Fibroblast of pulmonary artery (primary cell): ENCODE measurements at regions not wholly inside any gene's neighbourhood (a gene's known extent, or its start where the extent isn't known, plus 50 kb on each side); places are given as distances from the start of the nearest gene placed in this dataset.

Experiments
- DNase-seq: peaks from one replicate; pipeline ENCODE4 v3.0.0-alpha.2; 2010; ENCODE audit warnings: low read depth
- H3K4me3 ChIP-seq: replicated peaks from 2 replicates; pipeline ENCODE4 v1.5.1; 2011; ENCODE audit warnings: low read depth, mild to moderate bottlenecking, control low read depth, low read length, moderate library complexity
- TF ChIP-seq, protein P1 (sequence below): IDR thresholded peaks from 2 replicates; pipeline ENCODE4 v1.5.1; 2011; ENCODE audit warnings: mild to moderate bottlenecking, control low read depth, low read length, inconsistent platforms; ENCODE audit errors: missing control alignments

- DNase-seq = no peak
- no peak overlapping the region for H3K4me3 ChIP-seq
- TF ChIP-seq, protein P1, sequence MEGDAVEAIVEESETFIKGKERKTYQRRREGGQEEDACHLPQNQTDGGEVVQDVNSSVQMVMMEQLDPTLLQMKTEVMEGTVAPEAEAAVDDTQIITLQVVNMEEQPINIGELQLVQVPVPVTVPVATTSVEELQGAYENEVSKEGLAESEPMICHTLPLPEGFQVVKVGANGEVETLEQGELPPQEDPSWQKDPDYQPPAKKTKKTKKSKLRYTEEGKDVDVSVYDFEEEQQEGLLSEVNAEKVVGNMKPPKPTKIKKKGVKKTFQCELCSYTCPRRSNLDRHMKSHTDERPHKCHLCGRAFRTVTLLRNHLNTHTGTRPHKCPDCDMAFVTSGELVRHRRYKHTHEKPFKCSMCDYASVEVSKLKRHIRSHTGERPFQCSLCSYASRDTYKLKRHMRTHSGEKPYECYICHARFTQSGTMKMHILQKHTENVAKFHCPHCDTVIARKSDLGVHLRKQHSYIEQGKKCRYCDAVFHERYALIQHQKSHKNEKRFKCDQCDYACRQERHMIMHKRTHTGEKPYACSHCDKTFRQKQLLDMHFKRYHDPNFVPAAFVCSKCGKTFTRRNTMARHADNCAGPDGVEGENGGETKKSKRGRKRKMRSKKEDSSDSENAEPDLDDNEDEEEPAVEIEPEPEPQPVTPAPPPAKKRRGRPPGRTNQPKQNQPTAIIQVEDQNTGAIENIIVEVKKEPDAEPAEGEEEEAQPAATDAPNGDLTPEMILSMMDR = no peak
Measured at GRCh38 chr21:43354026-43354420, 72.9 kb downstream of the SIK1 start.

DNA sequence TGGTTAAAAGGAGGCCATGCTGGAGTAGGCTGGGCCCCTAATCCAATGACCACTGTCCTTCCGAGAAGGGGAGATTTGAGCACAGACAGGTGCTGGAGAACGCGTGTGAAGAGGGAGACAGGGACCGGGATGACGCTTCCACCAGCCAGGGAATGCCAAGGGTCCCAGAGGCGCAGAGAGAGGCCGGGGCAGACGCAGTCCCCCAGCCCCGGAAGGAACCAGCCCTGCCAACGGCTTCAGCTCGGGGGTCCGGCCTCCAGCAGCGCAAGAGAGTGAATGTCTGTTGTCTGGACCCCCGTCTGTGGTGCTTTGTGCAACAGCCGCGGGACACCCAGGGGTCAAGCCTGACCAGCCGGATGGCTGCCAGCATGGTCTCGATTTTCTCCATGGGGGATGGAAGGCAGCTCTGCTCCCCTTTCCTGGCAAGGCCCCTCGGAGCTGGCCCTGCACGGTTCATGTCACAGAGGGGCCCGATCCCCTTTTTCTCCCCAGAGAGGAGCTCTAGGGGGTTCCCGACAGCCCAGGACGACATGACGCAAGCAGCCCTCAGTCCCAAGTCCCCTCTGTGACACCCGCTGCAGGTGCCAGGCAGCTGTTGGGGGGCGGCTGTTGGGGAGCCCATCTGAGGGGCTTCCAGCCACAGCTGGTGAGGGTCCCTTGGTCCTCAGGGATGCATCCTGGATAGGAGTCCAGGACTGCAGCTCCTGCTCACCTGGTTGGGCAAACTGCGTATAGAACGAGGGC, 73.5 kb downstream of the SIK1 start:
- TF ChIP-seq, protein P1 = no peak
- DNase-seq = no peak
- no peak overlapping the region for H3K4me3 ChIP-seq

DNA sequence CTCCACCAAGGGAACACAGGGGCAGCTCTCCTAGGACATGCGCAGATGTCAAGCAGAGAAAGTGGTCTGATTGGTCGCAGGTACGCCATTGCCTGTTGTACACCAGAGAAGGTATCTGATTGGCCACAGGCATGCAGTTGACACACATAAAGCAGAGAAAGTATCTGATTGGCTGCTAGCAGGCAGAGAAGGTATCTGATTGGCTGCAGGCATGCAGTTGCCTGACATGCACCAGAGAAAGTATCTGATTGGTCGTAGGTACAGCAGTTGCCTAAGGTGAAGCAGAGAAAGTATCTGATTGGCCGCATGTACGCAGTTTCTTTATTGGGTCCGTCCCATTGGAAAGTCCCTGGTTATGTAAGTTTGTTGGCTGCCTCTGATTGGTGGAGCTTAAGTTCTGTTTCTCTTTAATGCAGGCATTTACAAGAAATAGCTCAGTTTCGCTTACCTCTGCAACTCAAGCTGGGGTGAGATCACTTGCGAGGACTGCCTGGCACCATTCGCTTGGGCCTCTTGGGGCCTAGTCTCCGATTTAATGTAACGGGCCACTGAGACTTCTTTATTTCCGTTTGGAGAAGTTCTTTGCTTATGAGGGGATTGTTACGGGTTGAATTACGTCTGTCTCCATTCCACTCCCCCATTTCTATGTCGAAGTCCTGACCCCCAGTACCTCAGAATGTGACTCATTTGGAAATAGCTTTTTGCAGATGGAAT, 74.2 kb downstream of the SIK1 start:
- TF ChIP-seq, protein P1 = no peak
- no peak overlapping the region for H3K4me3 ChIP-seq
- peak; percentile 39 for DNase-seq

DNA sequence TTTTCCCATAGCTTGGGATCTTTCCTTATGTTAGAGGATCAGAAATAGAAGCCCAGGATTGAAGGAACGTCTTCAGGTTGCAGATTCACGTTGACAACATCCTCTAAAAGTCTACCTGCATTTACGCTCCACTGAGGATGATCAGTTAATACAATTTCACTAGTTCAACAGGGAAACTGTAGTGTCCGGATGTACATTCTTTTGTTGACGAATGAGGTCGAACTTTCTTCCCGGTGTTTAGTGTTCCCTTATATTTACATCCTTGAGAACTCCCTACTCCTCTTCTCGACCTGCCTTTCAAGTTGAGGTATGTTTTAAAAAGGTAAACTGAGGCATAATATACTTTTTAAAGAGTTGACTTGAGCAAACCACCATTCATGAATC, 74.8 kb downstream of the SIK1 start:
- H3K4me3 ChIP-seq = no peak overlapping the region
- TF ChIP-seq, protein P1 = no peak
- no peak for DNase-seq

DNA sequence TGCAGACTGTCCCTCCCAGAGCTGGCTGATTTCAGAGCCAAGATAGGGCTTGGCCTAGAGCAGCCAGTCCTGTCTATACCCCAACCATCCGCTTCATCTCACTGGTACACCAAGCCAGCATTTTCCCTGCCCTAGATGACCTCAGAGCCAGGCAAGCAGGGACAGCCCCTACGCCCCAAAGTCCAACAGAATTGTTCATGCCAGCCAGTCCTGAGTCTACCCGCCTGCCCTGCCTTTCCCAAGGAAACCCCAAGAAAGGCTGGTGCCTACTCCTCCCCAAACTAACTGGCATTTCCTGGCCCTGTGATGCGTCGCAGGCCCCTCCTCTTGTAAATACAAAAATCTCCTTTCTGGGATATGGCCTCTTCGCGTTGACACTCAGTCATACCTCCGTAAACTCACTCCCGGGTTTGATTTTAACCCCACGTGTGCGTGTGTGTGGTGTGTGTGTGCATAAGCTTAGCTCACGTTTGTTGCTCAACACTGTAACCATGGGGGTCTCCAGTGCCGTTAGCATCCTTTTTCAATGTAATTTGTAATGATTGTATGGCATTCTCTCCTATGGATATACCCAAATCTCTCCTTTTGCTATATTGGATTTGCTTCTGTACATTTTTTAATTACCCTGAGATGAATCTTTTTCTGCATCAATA, 75.3 kb downstream of the SIK1 start:
- TF ChIP-seq, protein P1 = no peak
- no peak for DNase-seq
- H3K4me3 ChIP-seq = no peak overlapping the region

DNA sequence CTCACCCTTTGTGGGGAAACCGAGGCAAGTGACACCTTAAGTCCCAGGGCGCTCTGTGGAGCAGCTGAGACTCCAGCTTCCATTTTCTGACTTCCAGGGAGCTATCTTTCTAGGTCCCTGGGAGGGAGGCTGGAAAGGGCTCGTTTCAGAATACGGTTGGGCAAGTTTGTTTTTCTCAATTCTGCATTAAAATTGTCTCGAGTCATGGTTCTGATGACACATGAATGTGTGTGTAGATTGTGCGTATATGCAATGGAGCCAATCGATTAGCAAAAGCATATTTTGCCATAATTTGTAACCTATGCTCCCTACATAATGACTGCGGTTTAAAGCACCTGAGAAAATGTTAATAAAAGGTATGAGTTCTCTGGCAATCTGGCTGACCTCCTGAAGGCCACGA, 77.3 kb downstream of the SIK1 start:
- H3K4me3 ChIP-seq = no peak overlapping the region
- TF ChIP-seq, protein P1 = no peak
- no peak for DNase-seq
